ENCODE measurements at regions not wholly inside any gene's neighbourhood (a gene's known extent, or its start where the extent isn't known, plus 50 kb on each side); places are given as distances from the start of the nearest gene placed in this dataset.

DNA sequence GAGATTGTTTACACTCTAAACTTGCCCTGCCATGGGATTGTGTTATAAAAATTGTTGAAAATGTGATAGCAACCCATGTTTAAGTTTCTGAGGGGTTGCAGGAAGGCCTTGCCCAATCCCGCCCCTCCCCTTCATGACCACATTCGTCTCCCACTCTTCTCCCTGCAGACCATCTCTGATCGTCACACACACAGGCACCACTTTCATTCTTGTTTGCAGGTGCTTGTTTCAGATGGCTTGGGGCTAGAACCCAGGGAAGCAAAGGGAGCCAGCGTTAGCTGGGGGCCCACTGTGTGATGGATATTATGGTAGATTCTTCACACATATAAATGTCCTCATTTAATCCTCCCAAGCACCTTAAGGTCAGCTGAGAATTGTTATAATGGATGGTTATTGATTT lies 286.7 kb upstream of the HABP2 start:
- TF ChIP-seq REST (IDR thresholded peaks at IDR 0.05; ENCODE audit: borderline replicate concordance) (no peak), CTCF (IDR thresholded peaks at IDR 0.05; ENCODE audit: poor library complexity, severe bottlenecking) (no peak)
